Cardiac fibroblast (primary cell): ENCODE measurements at regions not wholly inside any gene's neighbourhood (a gene's known extent, or its start where the extent isn't known, plus 50 kb on each side); places are given as distances from the start of the nearest gene placed in this dataset.

Experiments used
- DNase-seq, 2 donors: peaks; one replicate each; pipeline versions ENCODE4 v3.0.0 to v3.0.0-alpha.2; 2010; ENCODE audit warnings: low read depth in 2 of 2
- H3K4me3 ChIP-seq, 2 donors: replicated peaks in 1 of 2; 1 replicate in 1 of 2; 2 replicates in 1 of 2; pipeline ENCODE4 v1.5.1; 2011; ENCODE audit warnings: low read depth in 2 of 2, low read length in 2 of 2, mild to moderate bottlenecking in 2 of 2, moderate library complexity in 1 of 2
- CTCF ChIP-seq: IDR thresholded peaks from one replicate; pipeline ENCODE4 v1.5.1; 2011; ENCODE audit warnings: low read depth, mild to moderate bottlenecking, low read length, inconsistent platforms

GRCh38 chr3:194784361-194784760, 98.7 kb downstream of the FAM43A start:
- TF ChIP-seq CTCF = no peak
- no peak for DNase-seq
- H3K4me3 ChIP-seq = no peak overlapping the region

- DNase-seq = no peak
- no peak overlapping the region for H3K4me3 ChIP-seq
- no peak for TF ChIP-seq CTCF
These were observed 99.6 kb downstream of the FAM43A start for GRCh38 chr3:194785315-194785714.

- no peak overlapping the region for H3K4me3 ChIP-seq
- TF ChIP-seq CTCF = no peak
- no peak for DNase-seq
These were observed 101.4 kb downstream of the FAM43A start for GRCh38 chr3:194787072-194787471.

GRCh38 chr3:194787650-194788049, 102.0 kb downstream of the FAM43A start:
- no peak for DNase-seq
- no peak for TF ChIP-seq CTCF
- no peak overlapping the region for H3K4me3 ChIP-seq

- no peak for TF ChIP-seq CTCF
- H3K4me3 ChIP-seq = no peak overlapping the region
- no peak for DNase-seq
These were observed 106.7 kb downstream of the FAM43A start for GRCh38 chr3:194792368-194792767.

GRCh38 chr3:194797555-194798250, 112.0 kb downstream of the FAM43A start:
- H3K4me3 ChIP-seq = no peak overlapping the region
- DNase-seq = no peak
- TF ChIP-seq CTCF = no peak

- H3K4me3 ChIP-seq = no peak overlapping the region
- no peak for TF ChIP-seq CTCF
- no peak for DNase-seq
These were observed 112.8 kb downstream of the FAM43A start for GRCh38 chr3:194798486-194798885.
